GM21528 (cell line): ENCODE measurements at regions not wholly inside any gene's neighbourhood (a gene's known extent, or its start where the extent isn't known, plus 50 kb on each side); places are given as distances from the start of the nearest gene placed in this dataset.
A peak's percentile ranks its signal among the peaks of the same experiment; 100 is the strongest.
"Not testable (repeated sequence)": the region's sequence is repeated elsewhere in the genome, so short reads cannot be mapped to it uniquely, and the experiment has no call there.

Source experiments
- ATAC-seq: cut with Tn5 transposase; IDR thresholded peaks from one replicate; pipeline ENCODE4 v1.9.1; 2021; ENCODE audit warnings: mild to moderate bottlenecking, moderate library complexity; ENCODE audit not compliant: unreplicated experiment, low FRiP score

GRCh38 chr14:89700801-89701200 is 253.7 kb downstream of the EFCAB11 start:
- no peak for ATAC-seq

GRCh38 chr14:89699071-89699470 is 255.5 kb downstream of the EFCAB11 start:
- no peak for ATAC-seq

- ATAC-seq, result no peak
Measured at GRCh38 chr14:89697281-89698060, 257.1 kb downstream of the EFCAB11 start.

- ATAC-seq, result no peak
Measured at GRCh38 chr14:89695846-89696245, 258.7 kb downstream of the EFCAB11 start.

- no peak for ATAC-seq
Measured at GRCh38 chr14:89690139-89690538, 264.4 kb downstream of the EFCAB11 start.

GRCh38 chr14:89689711-89690110 is 264.8 kb downstream of the EFCAB11 start:
- not testable (repeated sequence) for ATAC-seq

GRCh38 chr14:89688507-89689211 is 265.9 kb downstream of the EFCAB11 start:
- ATAC-seq, result no peak

- ATAC-seq, result not testable (repeated sequence)
Measured at GRCh38 chr14:89687129-89687528, 267.4 kb downstream of the EFCAB11 start.

- no peak for ATAC-seq
Measured at GRCh38 chr14:89684139-89684538, 267.1 kb upstream of the FOXN3 start.

GRCh38 chr14:89681086-89682018 is 264.3 kb upstream of the FOXN3 start:
- ATAC-seq, result peak; percentile 91

GRCh38 chr14:89680156-89680555 is 263.1 kb upstream of the FOXN3 start:
- ATAC-seq, result no peak

GRCh38 chr14:89678768-89679167 is 261.7 kb upstream of the FOXN3 start:
- ATAC-seq, result no peak

- ATAC-seq, result no peak
Measured at GRCh38 chr14:89675590-89675989, 258.6 kb upstream of the FOXN3 start.

- no peak for ATAC-seq
Measured at GRCh38 chr14:89674936-89675335, 257.9 kb upstream of the FOXN3 start.

- ATAC-seq, result no peak
Measured at GRCh38 chr14:89674240-89674639, 257.2 kb upstream of the FOXN3 start.

- no peak for ATAC-seq
Measured at GRCh38 chr14:89673512-89674225, 256.6 kb upstream of the FOXN3 start.

GRCh38 chr14:89672636-89673511 is 255.8 kb upstream of the FOXN3 start:
- no peak for ATAC-seq

GRCh38 chr14:89669193-89669592 is 252.2 kb upstream of the FOXN3 start:
- ATAC-seq, result no peak

GRCh38 chr14:89667983-89668382 is 250.9 kb upstream of the FOXN3 start:
- no peak for ATAC-seq
